Epithelial cell of prostate (primary cell): ENCODE measurements at regions not wholly inside any gene's neighbourhood (a gene's known extent, or its start where the extent isn't known, plus 50 kb on each side); places are given as distances from the start of the nearest gene placed in this dataset.

Experiments used
- DNase-seq: peaks from one replicate; pipeline ENCODE4 v3.0.0-alpha.2; 2011; ENCODE audit warnings: low read depth, low spot score
- H3K27ac ChIP-seq: fragments of 450-650 bp; 2 replicates; pipeline ENCODE4 v1.5.1; 2017; ENCODE audit warnings: mild to moderate bottlenecking

DNA sequence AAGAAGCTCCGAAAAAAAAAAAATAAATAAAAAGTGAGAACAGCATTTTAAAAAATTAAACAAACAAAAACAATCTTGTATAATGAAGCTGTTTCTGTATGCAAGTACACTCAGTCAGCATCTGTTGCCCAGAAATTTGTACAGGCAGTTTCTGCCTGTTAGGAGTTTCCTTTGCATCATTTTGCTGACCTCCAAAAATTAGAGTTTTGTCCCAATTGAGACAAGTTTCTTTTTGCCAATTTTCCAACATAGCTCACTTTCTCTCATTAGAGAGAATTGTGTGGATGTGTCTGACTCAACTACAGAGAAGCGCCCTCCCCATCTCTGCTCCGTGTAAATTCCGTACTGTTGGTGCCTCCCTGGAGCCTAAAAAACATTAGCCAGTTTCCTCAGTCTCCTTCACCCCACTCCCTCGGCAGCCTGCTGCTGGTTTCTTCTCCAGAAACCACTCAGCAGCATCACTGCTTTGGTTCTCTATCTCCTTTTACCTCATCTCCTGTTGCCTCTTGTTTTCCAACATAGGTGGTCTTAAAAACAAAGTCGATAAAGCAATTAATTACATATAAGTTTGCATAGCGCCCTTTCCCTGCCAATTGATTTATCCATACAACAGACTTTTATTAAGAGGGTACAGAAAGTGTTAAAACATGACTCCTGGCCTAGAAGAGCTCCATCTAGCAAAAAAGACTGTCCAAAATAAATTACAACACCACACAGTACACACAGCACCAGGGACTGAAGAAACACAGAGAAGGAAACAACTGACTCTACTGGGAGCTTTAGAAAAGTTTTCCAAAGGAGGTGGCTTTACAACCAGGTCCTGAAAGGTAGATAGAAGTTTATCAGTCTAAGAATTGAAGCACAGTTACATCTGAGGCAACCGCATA lies 286.7 kb downstream of the SHOX2 start:
- no peak for DNase-seq
- H3K27ac ChIP-seq = no peak overlapping the region

DNA sequence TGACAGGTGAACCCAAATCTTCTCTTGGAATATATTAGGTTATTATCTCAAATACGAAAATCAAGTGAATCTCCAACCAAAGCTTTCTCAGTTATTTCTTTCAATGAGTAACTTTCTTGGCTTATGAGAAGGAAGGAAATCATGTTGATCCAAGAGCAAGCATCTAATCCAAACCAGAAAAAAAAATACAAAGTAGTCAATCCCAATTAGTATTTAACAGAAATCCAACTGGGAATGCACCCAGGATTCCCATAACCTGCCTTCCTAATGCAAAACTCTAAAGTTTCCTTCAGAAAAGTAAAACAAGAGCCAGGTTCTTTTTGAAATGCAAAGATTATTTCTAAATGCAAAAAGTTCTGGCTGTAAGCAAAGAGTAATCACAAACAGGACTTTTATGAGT lies 289.3 kb downstream of the SHOX2 start:
- no peak for DNase-seq
- no peak overlapping the region for H3K27ac ChIP-seq

DNA sequence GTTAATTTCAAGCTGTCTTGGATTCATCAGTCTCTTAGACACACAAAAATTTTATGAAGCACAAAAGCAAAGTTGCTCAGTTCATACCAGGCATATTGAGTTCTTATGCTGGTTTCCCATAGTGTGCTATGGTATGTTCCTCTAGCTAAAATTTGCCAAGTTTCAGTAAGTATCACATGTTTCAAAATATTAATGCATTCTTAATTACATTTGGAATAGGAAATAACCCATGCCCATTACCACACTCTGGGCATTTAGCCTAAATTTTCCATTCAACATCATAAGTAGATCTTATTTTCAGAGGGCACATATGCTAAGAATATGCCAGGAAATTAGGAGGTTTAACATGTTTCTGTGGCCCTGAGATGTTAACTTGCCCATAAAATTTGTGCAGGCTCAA lies 289.9 kb downstream of the SHOX2 start:
- H3K27ac ChIP-seq = no peak overlapping the region

DNA sequence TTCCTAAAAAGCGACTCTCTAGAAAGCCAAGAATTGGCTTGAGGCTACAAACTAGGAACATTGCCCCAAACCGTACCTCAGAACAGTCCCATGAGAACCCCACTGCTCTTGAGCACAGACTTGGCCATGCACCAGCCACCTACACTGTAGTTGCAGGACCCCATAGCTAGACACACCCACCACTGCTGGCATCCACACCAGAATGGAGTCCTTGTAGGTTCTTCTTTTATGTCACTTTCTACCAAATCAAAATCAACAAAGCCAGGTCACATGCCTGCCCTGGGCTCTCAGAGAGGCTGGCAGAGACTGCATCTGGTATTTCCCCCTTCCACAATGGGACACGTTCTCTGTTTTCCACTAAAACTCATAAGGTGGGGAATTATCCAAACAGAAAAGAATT lies 290.5 kb downstream of the SHOX2 start:
- DNase-seq = no peak
- no peak overlapping the region for H3K27ac ChIP-seq

More for the DNA sequence above, 289.9 kb downstream of the SHOX2 start:
- no peak for DNase-seq

DNA sequence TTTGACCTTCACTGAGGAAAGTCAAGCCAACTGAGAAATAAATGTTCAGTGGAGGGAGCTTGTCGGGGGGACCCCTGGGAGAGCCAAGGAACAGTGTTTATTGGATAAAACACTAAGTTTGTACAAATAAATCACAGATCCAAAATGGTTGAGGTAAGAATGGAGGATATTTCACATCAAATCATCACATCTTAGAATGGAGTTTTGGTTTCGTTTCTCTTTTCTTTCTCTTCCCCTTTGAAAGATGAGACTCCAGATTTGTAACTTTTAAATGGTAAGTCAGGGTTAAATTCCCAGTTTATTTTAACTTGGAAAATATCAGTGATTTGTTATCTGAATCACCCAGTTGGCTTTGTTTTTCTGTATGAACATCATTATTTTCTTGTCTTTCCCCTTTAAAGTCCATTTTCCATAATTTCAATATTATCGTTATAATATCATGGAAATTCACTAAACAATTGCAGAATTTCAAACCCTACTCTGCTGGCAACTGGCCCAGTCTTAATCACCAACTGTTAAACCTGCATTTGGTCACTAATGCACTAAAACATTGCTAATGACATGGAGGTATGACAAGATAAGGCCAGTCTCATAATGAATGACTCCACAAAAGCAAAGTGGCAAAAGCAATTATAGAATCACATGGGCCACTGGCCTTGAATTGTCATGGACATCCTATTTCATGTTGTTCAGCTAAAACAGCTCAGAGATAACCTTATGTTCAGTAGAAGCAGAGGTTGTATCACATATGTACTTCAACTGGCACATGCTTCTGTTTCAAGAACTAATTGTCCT lies 295.1 kb downstream of the SHOX2 start:
- H3K27ac ChIP-seq = no peak overlapping the region
- DNase-seq = no peak

DNA sequence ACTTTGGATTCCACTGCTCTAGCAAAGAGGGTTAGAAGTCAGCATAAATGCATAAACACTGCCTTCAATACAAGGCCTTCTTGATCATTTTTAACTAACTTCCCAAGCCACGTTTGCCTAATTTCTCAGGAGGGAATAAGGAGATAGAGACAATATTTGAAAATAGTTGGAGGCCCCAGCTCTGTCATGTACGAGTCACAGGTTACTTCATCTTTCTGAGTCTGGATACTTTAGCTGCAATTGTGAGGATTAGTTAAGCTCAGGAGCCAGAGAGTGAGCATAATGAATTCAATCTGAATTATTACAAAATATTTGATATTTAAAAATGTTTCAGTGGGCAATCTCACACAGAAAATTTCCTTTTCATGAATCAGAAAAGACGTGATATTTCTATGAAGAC lies 298.9 kb downstream of the SHOX2 start:
- no peak overlapping the region for H3K27ac ChIP-seq
- DNase-seq = no peak

DNA sequence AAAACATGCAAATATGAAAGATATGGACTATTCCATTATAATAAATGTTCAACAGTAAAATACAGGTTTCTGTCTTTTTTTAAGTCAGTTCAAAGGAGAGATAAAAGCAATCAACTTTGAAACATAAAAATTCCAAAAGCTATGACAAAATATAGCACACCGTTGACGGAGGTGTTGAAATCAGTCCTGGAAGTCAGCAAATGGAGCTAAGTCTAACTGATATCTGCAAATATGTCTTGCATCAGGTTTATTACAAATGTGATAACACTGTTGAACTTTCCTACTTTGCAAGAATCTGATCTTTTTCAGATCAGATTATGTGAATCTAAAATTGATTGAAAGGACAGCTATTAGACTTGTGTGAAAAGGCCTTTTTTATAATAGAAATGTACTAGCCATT lies 300.7 kb downstream of the SHOX2 start:
- no peak for DNase-seq
- no peak overlapping the region for H3K27ac ChIP-seq

DNA sequence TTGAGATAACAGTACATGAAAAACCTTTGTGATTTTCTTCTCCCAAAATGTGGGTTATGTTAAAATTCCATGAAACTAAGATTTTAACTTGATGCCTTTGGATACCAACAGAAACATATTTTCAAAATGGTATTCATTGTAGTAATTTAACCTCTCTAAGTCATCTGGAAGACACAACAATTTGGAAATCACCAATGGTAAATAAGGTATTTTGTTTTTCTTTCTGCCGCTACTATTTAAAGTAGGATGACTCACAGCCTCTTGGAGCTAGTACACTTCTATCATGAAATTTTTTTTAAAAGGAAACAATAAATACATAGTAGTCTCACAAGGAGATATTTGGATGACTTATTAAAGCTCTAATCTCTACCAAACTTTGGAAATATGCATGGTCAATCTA lies 291.6 kb upstream of the VEPH1 start:
- H3K27ac ChIP-seq = no peak overlapping the region
- no peak for DNase-seq

DNA sequence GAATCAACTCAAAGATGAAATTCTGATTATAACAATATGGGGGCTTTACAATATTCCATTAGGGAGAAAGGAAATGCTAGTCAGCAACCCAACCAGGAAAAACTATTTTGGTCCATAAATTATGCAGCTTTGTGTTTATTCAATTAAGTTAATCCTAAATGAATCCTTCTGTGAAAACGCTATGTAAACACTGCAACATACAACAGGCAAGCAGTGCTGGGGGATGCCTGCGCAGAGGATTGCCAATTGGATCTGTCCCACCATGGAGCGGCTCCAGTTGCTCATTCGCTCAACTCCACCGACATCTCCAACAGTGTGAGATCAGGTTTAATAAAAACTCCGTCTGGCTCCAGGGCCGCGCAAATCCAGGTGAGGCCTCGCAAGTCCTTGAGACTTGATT lies 290.5 kb upstream of the VEPH1 start:
- no peak overlapping the region for H3K27ac ChIP-seq
- no peak for DNase-seq

DNA sequence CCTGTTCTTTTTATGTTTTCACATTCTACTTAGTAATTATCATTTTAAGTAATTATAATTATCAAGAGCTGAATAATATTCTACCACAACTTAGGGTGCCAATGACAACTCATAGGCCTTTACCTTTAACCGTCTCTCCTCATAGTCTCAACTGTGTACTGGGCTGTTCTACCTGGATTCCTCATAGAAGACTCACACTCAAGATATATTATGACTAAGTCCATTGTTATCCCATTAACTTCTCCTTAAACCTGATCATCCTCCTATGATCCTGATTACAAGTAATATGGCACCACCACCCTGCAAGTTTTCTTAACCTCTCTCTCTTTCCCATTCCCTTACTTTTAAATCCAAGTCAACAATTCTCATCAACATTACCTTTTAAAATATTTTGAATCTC lies 285.9 kb upstream of the VEPH1 start:
- no peak overlapping the region for H3K27ac ChIP-seq
- DNase-seq = peak; percentile 31

DNA sequence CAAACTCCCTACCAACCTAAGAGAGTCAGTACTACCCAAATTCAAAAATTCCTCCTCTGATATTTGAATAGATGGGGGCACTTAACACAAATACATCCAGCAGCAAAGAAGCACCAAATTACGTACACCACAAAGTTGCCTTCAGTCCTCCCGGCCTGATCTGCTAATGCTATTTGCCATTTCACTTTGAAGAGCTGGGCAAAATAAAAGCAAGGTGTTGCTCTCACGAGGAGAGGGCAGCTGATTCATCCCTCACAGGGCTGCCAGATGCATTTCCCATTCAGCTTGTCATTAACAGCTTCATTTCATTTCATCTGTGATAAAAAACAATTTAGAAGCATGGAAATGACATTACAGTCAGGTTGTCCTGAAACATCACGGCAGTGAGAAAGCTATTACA lies 283.4 kb upstream of the VEPH1 start:
- H3K27ac ChIP-seq = no peak overlapping the region
- no peak for DNase-seq

DNA sequence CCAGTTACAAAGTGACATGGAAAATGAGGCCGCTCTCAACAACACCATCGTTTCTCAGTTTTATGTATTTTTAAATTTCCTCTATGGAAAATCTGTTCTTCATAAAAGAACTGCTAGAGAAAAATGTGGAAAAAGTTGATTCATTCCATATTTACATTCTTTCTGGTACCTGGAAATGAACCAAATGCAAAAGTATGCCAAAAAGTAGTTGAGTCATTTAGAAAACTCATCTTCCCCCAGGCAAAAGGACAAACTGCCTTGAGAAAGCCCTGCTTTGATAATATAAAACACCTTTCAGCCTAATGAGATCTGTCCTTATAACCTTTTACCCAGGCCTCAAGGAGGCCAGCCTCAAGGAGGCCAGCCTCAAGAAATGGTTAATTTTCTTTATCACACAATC lies 283.0 kb upstream of the VEPH1 start:
- H3K27ac ChIP-seq = no peak overlapping the region
- peak; percentile 34 for DNase-seq

DNA sequence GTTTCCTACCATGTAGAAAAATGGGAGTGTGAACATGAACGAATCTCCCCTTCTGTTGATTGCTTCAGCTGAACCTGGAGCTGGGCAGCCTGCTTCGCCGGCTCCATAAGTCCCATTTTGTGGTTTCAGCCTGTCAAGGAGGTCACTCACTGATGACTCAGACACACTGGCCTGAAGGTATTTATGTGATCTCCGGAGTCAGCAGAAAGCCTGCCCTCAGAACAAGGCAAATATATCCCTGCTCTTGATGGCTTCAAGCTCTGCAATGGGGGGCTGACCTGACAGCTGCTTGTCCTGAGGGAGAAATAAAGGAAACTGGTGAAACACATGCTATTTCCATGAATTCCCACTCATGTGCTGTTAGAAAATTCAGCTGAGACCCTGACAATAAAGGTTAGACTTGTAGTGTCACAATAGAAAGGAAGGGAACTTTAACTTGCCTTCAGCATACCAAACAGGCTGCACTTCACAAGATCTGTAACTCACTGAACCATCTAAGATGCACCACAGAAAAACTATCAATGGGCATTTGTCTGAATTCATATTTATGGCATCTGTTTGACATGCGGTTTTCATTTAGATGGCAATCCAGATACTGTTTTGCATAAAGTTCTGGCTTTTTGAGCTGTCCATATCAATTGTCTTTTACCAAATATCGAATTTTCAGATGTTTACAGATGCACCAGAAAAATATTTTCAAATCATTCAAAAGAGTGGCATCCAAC lies 282.0 kb upstream of the VEPH1 start:
- no peak overlapping the region for H3K27ac ChIP-seq

DNA sequence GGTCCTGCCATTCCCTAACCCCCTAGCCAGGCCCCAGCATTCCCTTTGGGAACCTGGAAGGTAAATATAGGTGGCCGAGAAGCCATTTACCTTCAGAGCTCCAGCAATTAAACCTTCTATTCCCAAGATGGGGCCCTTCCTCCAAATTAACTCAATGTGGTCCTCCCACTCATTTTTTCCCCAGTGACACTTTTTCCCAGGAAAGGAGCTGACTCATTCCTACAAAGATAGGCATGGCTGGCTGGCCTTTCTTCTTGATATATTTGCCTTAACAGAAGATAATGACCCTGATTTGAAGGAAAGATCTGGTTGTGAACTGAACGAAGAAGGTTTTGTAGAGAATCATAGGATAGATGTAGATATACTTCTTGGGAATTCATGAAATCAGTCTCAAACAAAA lies 279.0 kb upstream of the VEPH1 start:
- no peak for DNase-seq
- H3K27ac ChIP-seq = no peak overlapping the region

More for the DNA sequence above, 282.0 kb upstream of the VEPH1 start:
- DNase-seq = peak; percentile 45

DNA sequence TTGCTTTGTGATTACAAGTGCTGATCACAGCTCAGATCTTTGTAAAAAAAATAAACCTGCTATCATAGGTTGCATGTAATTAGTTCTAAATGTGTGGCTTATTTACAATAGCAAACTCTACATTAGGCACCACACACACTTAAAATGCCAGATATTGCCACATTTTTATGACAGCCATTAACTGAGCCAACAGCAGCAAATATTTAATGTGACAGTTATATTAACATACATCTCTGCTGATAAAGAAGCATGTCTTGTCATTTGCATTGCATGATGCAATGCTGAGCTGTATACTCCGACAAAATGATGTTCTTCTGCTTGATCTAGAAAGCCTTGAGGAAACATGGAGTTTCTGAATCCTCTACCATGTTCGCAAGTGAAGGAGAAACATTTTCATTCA lies 273.6 kb upstream of the VEPH1 start:
- no peak for DNase-seq
- H3K27ac ChIP-seq = no peak overlapping the region

DNA sequence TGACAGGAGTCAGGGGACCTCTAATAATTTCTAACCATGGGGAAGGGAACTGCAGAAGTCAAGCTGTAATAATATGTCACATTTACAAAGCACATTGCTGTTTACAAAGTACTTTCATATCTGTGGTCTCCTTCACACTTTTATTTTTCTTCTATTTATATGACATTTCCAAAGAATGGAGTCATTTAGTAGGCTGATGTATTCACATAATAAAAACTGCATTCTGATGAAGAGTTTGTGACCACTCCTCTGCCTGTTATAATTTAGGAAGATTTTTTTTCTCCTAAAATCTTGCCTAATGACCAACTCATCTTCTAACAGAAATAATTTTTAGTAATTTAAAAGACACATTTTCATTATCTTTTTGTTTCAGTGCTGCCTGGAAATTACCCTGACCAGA lies 272.2 kb upstream of the VEPH1 start:
- H3K27ac ChIP-seq = no peak overlapping the region
- no peak for DNase-seq

DNA sequence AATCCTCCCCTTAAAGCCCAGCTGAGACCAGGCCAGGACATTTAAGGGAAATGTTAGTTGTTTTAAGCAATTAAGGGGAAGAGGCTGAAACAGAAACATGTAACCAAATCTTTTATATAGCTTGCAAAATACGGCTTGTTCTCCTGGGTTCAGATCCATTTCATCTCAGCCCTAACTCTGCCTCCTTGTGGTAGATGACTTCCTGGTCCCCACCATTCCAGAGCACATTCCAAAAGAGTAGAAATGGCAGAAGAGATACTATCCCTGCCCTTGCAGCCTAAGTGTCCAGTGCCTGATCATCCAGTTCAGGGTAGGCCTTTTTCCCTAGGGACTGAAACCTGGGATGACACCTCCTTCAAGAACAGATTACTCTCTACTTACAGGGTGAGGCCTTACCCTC lies 266.2 kb upstream of the VEPH1 start:
- no peak for DNase-seq

DNA sequence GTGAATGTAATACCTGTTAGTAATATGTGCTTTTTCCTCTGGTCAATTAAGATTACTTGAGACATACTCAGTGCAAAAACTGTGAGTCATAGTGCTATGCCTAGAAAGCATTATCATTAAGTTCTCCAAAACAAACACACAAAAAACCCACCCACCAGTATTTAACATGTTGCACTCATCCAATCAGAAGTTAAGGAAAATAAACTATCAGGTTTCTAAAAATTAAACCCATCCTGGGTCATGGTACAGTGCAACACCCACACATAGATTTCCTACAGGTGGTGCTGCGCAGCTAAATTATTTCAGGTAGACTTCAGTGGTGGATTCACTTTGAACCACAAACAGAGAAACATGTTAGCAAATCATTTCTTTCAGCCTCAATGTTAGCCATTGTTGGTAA lies 264.4 kb upstream of the VEPH1 start:
- no peak for DNase-seq

More for the DNA sequence above, 266.2 kb upstream of the VEPH1 start:
- H3K27ac ChIP-seq = no peak overlapping the region

DNA sequence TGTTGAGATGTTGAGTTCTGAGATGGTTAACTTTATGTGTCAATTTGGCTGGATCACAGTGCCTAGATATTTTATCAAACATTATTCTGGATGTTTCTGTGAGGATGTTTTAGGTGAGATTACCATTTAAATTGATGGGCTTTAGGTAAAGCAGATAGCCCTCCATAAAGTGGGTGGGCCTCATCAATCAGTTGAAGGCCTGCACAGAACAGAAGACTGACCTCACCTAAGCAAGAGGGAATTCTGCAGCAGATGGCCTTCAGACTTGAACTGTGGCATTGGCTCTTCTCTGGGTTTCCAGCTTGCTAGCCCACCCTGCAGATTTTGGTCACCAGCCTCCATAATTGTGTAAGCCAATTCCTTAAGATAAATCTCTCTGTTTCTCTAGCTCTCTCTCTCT lies 260.4 kb upstream of the VEPH1 start:
- no peak overlapping the region for H3K27ac ChIP-seq
- no peak for DNase-seq

More for the DNA sequence above, 264.4 kb upstream of the VEPH1 start:
- H3K27ac ChIP-seq = no peak overlapping the region

DNA sequence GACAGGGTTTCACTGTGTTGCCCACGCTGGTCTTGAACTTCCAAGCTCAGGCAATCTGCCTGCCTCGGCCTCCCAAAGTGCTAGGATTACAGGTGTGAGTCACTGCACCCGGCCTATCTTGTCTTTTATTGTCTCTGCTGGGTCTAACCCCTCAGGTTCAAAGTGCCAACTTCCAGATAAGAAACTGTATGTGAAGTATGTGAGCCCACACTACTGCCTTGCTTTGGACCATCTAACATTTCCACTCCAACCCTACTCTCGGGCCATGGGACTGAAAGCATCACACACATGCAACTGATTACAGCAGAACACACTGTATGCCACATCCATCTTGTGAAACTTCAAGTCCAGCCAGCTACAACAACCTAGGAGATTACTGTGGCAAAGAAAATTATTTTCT lies 256.1 kb upstream of the VEPH1 start:
- no peak for DNase-seq
- no peak overlapping the region for H3K27ac ChIP-seq

DNA sequence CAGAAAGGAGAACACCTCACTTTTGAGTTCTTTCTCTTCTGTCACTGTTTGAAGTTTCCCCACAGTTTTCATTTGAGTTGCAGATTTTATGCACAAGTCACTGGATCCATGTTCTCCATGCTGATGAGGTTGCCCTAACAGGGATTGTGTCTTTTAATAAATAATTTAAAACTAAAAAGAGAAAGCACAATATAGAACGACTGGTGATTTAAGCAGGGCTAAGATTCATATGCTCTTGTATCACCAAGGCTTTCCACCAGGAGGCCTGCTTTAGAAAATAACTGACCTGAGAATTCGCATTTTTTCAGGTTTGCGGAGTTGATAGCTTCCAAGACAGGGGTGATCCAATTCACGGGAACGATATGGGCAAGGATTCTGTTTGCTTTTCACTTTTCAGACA lies 252.0 kb upstream of the VEPH1 start:
- no peak for DNase-seq
- H3K27ac ChIP-seq = no peak overlapping the region
